Heart right ventricle (tissue), 16 donors: ENCODE measurements at regions not wholly inside any gene's neighbourhood (a gene's known extent, or its start where the extent isn't known, plus 50 kb on each side); places are given as distances from the start of the nearest gene placed in this dataset.

Experiments used
- ATAC-seq, 8 donors: fragments of 200-7000 bp; cut with Tn5 transposase; one replicate each; pipeline ENCODE4 v1.9.1; 2020; ENCODE audit warnings: mild to moderate bottlenecking in 8 of 8, moderate library complexity in 8 of 8, moderate number of reproducible peaks in 1 of 8
- DNase-seq, 2 donors: peaks; one replicate each; pipeline ENCODE4 v3.0.0-alpha.2; 2020
- H3K27ac ChIP-seq, 10 donors: fragments of 200-600 bp; sonication (generic) in 2 of 10; one replicate each; pipeline versions ENCODE4 v1.5.0 to v1.8.0; 2020 to 2022; ENCODE audit warnings: mild to moderate bottlenecking in 3 of 10
- H3K27me3 ChIP-seq, 7 donors: fragments of 200-600 bp; one replicate each; pipeline ENCODE4 v1.8.0; 2021 to 2022; ENCODE audit warnings: mild to moderate bottlenecking in 2 of 7
- H3K36me3 ChIP-seq, 9 donors: fragments of 200-600 bp; sonication (generic) in 1 of 9; one replicate each; pipeline versions ENCODE4 v1.5.0 to v1.8.0; 2020 to 2022; ENCODE audit warnings: mild to moderate bottlenecking in 2 of 9
- H3K4me1 ChIP-seq, 9 donors: fragments of 200-600 bp; sonication (generic) in 1 of 9; one replicate each; pipeline versions ENCODE4 v1.5.0 to v1.8.0; 2020 to 2022; ENCODE audit warnings: mild to moderate bottlenecking in 4 of 9
- H3K4me3 ChIP-seq, 10 donors: fragments of 200-600 bp; sonication (generic) in 2 of 10; one replicate each; pipeline versions ENCODE4 v1.5.0 to v1.8.0; 2020 to 2022; ENCODE audit warnings: mild to moderate bottlenecking in 7 of 10, moderate library complexity in 2 of 10
- H3K9me3 ChIP-seq, 11 donors: fragments of 200-600 bp in 10 of 11; sonication (generic) in 2 of 11; one replicate each; pipeline versions ENCODE4 v1.5.0 to v1.8.0; 2013 to 2022; ENCODE audit warnings: mild to moderate bottlenecking in 2 of 11, control low read depth in 1 of 11, moderate library complexity in 1 of 11
- CTCF ChIP-seq, 9 donors: fragments of 200-600 bp; sonication (generic) in 2 of 9; IDR thresholded peaks; one replicate each; pipeline versions ENCODE4 v1.5.0 to v1.8.0; 2021 to 2022; ENCODE audit warnings: antibody characterized with exemption in 9 of 9, mild to moderate bottlenecking in 5 of 9, moderate library complexity in 1 of 9
- WGBS, 2 donors: extraction: QIAGEN DNeasy Blood & Tissue Kit; methylation state at CpG; one replicate each; pipeline ENCODE4 v1.1.7; 2013; ENCODE audit warnings: inconsistent platforms in 1 of 2; 5-methylcytosine and 5-hydroxymethylcytosine counted together
- intact Hi-C, 10 donors: fragments of 100-400 bp; cut with DNase I; formaldehyde crosslinking; loops; one replicate each; pipeline versions ENCODE4 v1.11.1 to v1.14.2; 2022
- donor health status: Arrhythmogenic right ventricular cardiomyopathy.
- donor health status: ischemic (EF 13 %, LVEDD 7.1; RV severe dilation, severe dysfunction).
- donor health status: healthy with polysubstance abuse.
- donor health status: DM: no; HTN: yes; CAD: no.
- donor health status: DM: no; HTN: no; CAD: no.
- donor health status: ischemic (EF 25% LVEDD 6.9; RV normal size, moderate dysfunction).
- donor health status: ischemic (EF 25% LVEDD 5.7; RV mildly dilated, moderate dysfunction).
- donor health status: healthy.
- donor health status: DM: yes; HTN: yes; CAD: no.
- donor health status: Ischemic cardiomyopathy.
- donor health status: ischemic (EF 35%, LVEDD 5.7; RV mildly dilated, moderate dysfunction).
- donor health status: nonischemic (EF 11% LVEDD 7.7; RV severe dilation, severe dysfunction).
- donor health status: DM: yes; HTN: yes; CAD: no.
- donor health status: PGD.
- donor health status: ischemic (EF 29% LVEDD 5.4; RV normal size, mild dysfunction).
- donor health status: nonischemic (EF 23%, LVEDD 6.1; RV moderate dilation, normal function).

- WGBS, 2 donors: 86 to 94% methylated on average over 1 of the region's 1 CpG
- Histone ChIP-seq H3K9me3 (peaks cover 0 to 4% (median 0%) of the 10 kb centered on the region in 11 donors), H3K27me3 (no peaks in the 10 kb centered on the region), H3K4me3 (no peak overlapping the region), H3K4me1 (no peaks in the 10 kb centered on the region), H3K27ac (no peak overlapping the region), H3K36me3 (no peaks in the 10 kb centered on the region)
- no peak for TF ChIP-seq CTCF (IDR thresholded peaks at IDR 0.05)
- ATAC-seq: no peak
- intact Hi-C loops: no loop called here
- DNase-seq: no peak
Measured at GRCh38 chr3:68116580-68116979, 462.2 kb upstream of the SUCLG2 start.

- Histone ChIP-seq H3K36me3 (no peaks in the 10 kb centered on the region), H3K9me3 (peaks cover 0 to 24% (median 0%) of the 10 kb centered on the region in 11 donors), H3K4me1 (no peaks in the 10 kb centered on the region), H3K4me3 (no peak overlapping the region), H3K27ac (no peak overlapping the region), H3K27me3 (no peaks in the 10 kb centered on the region)
- TF ChIP-seq CTCF (IDR thresholded peaks at IDR 0.05): no peak
- intact Hi-C loops: no loop called here
- ATAC-seq (no peak), DNase-seq (no peak)
- WGBS, 2 donors: 0 to 52% methylated on average over 1 of the region's 1 CpG
Measured at GRCh38 chr3:68103811-68104210, 449.4 kb upstream of the SUCLG2 start.

- Histone ChIP-seq H3K9me3 (no peaks in the 10 kb centered on the region), H3K4me3 (no peak overlapping the region), H3K36me3 (no peaks in the 10 kb centered on the region), H3K27me3 (peaks cover 0 to 3% (median 0%) of the 10 kb centered on the region in 7 donors), H3K27ac (no peak overlapping the region), H3K4me1 (peaks cover 0 to 3% (median 0%) of the 10 kb centered on the region in 9 donors)
- no peak for TF ChIP-seq CTCF (IDR thresholded peaks at IDR 0.05)
- intact Hi-C loops: no loop called here
- DNase-seq (no peak), ATAC-seq (no peak)
- WGBS, 2 donors: 53 to 64% methylated on average over 1 of the region's 1 CpG
Measured at GRCh38 chr3:68090571-68090970, 436.2 kb upstream of the SUCLG2 start.

GRCh38 chr3:68089572-68090011, 435.2 kb upstream of the SUCLG2 start:
- Histone ChIP-seq H3K4me1 (peaks cover 0 to 3% (median 0%) of the 10 kb centered on the region in 9 donors), H3K36me3 (no peaks in the 10 kb centered on the region), H3K27ac (no peak overlapping the region), H3K9me3 (no peaks in the 10 kb centered on the region), H3K27me3 (peaks cover 0 to 3% (median 0%) of the 10 kb centered on the region in 7 donors), H3K4me3 (no peak overlapping the region)
- DNase-seq (no peak), ATAC-seq (no peak)
- no peak for TF ChIP-seq CTCF (IDR thresholded peaks at IDR 0.05)
- intact Hi-C loops: no loop called here
- 44 to 86% methylated on average over 3 of the region's 3 CpGs for WGBS, 2 donors
